ENCODE measurements at regions not wholly inside any gene's neighbourhood (a gene's known extent, or its start where the extent isn't known, plus 50 kb on each side); places are given as distances from the start of the nearest gene placed in this dataset.
"Not testable (repeated sequence)": the region's sequence is repeated elsewhere in the genome, so short reads cannot be mapped to it uniquely, and the experiment has no call there.

- FAIRE-seq: no peak
Measured at GRCh38 chr20:43836790-43837189, 77.9 kb upstream of the TOX2 start.

DNA sequence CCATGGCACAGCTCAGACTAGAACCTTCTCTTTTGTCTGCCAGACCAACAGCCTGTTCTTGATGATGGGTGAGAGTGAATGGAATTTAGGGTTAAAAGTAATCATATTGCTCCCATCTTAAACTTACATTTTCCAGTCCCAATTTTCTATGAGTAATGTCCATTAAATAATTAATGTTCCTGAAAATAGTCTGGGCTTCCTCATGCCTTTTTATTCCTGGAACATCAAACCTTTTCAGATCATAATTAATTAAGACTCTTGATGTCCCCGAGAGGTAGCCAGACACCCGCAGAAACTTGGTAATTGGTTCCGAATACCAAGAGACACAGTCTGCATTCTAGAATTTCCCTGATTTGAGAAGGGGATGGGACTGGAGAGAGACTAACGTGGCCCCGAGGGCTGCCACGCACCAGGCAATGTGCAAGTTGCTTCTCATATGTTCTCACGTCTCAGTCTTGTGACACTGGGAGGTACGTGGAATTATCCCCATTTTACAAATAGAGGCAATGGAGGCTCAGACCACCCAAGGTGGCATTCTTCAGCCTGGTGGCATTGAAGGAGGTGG lies 78.6 kb upstream of the TOX2 start:
- FAIRE-seq: no peak

DNA sequence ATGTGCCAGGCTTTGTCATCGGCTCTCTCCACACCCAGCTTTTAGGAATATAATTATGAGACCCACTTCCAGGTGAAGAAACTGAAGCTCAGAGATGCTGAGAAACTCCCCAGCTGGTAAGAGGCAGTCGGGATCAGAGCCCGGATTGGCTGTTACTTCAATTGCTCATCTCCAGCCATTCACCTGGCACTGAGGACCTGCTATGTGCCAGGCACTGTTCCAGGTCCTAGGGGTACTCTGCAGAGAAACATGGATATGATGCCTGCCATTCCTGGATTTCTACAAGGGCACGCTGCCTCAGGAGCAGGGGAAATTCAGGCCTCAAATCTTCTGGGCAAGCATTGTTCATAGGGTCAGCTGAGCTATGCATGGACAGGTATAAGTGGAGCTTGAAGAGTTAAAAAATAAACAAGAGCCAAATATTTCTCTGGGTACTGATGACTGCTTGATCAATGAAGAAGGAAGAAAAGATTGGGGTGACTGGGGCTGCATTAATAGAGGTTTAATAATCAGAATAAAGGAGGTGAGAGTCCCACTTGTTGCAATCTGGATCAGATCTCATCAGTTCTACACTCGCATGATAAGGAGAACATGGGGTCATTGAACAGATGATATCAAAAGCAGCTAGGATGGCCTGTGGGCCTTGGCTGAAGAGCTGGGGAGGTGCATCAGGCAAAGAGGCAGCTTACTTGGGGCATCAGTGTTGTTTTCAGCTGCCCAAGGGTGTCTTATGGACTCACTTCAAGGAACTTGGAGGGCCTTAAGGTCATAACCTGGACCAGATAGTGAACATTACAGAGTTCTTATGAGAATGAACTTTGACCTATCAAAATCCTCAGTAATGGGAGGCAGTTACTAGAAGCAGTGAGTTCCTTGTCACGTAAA lies 80.9 kb upstream of the TOX2 start:
- no peak for FAIRE-seq

- no peak for FAIRE-seq
Measured at GRCh38 chr20:43832961-43833360, 81.7 kb upstream of the TOX2 start.

GRCh38 chr20:43832096-43832816 lies 82.4 kb upstream of the TOX2 start:
- FAIRE-seq: no peak

- FAIRE-seq: no peak
Measured at GRCh38 chr20:43831481-43832065, 83.1 kb upstream of the TOX2 start.

GRCh38 chr20:43830883-43831282 lies 83.8 kb upstream of the TOX2 start:
- no peak for FAIRE-seq

GRCh38 chr20:43829951-43830690 lies 84.5 kb upstream of the TOX2 start:
- FAIRE-seq: no peak

DNA sequence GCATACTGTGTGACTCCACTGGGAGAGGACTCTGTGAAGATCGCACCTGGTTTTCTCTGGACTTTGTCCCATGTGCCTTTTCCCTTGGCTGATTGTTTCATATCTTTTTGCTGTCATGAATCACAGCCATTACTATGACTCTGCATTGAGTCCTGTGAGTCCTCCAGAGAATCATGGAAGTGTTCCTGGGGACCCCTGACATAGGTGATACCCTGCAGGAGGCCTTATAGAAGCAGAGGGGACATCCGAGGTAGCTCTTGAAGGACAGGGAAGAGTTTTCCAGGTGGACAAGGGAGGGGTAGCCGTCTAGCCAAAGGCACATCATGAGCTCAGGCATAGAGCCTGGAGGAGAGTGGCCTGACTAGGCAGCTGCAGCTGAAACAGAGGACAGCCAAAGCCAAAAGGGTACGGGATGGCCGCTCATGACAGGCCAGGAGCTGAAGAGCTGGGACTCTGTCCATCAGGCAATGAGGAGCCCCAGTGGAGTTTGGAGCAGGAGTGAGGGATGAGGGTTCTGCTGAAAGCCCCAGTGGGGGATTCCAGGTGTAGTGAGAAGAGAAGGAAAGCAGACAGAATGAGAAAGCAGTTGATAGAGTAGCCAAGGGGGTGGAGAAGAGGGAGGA lies 86.6 kb upstream of the TOX2 start:
- FAIRE-seq: no peak

DNA sequence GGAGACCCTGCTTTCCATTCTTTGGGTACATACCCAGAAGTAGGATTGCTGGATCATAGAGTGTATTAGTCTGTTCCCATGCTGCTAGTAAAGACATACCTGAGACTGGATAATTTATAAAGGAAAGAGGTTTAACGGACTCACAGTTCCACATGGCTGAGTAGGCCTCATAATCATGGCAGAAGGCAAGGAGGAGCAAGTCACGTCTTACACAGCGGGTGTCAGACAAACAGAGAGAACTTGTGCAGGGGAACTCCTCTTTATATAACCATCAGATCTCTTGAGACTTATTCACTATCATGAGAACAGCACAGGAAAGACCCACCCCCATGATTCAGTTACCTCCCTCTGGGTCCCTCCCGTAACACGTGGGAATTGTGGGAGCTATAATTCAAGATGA lies 87.7 kb upstream of the TOX2 start:
- not testable (repeated sequence) for FAIRE-seq

GRCh38 chr20:43825581-43825980 lies 89.1 kb upstream of the TOX2 start:
- FAIRE-seq: no peak

DNA sequence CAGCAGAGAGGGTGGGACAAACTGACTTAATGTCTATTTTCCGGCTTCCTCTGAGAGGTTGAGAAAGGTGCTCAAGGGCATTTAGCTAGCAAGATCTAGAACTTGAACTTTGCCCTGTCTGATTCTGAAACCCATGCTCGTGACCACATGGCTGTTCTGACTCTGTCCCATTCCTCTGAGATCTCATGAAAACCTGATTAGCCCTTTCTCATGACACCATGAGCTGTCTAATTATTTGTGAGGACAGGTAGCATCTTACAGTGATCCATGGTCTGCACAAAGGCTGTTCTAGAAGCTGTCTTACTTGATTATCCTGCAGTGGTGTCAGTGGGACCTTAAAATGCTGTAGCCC lies 89.6 kb upstream of the TOX2 start:
- no peak for FAIRE-seq

DNA sequence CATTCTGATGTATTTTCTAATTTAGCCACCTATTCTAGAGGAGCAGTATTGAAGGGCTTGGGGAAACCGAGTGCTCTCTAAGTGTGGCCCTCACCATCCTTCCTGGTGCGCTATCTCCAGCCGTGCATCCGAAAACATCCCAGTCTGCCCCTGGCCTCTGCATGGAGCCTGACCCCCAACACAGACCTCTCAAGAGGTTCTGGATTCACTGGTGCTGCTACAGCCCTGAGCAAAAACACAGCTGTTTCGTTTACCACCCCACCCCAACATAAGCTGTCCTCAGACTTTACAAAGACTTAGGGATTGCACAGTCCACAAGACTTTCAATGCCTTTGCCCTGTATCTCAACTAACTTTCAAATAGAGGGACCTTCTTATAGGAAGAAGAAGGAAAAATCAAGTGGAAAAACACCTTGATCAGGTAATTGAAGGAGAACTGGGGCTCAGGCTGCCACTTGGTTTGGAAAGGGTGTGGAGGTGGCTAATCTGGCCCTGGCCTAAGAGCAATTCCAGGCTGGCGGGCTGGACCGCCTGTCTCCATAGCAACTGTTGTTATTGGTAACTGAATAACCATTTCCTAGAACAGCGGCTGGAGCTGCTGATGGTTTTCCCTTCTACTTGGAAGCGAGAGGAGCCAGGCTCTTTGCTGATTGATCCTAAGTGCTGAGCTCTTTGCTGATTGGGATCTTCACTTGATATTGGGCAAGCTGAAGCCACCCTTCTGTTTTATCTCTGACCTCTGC lies 90.2 kb upstream of the TOX2 start:
- no peak for FAIRE-seq

GRCh38 chr20:43821795-43822194 lies 92.9 kb upstream of the TOX2 start:
- no peak for FAIRE-seq

DNA sequence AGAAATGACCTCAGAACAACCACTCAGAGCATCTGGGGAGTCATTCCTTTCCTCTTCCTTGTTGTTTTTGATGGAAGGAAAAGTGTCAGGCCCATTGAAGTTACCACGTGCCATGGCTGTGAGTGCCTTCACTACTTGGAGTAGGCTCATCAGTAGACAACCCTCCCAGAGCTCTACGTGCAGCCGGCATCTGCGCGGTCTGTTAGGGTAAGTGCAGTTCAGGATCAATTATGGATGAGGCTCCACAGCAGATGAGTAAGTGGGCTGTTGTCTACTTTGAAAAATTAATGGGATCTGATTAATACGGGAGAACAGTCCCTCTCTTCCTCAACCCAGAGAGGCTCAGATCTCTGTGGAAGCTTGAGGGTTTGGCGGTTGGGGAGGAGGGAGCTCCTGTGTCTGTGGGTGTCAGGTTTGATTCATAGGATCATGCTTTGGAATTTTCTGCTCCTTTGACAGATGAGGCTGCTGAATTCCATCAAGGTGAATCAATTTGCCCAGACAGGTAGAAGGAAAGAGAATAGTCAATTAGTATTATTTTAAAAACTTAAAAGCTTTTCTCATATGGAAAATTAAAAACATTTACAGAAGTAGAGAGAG lies 93.8 kb upstream of the TOX2 start:
- FAIRE-seq: no peak

GRCh38 chr20:43812216-43812615 lies 85.4 kb upstream of the GTSF1L start:
- no peak for FAIRE-seq

- no peak for FAIRE-seq
Measured at GRCh38 chr20:43809206-43809819, 82.5 kb upstream of the GTSF1L start.

GRCh38 chr20:43804781-43805180 lies 78.0 kb upstream of the GTSF1L start:
- FAIRE-seq: no peak

DNA sequence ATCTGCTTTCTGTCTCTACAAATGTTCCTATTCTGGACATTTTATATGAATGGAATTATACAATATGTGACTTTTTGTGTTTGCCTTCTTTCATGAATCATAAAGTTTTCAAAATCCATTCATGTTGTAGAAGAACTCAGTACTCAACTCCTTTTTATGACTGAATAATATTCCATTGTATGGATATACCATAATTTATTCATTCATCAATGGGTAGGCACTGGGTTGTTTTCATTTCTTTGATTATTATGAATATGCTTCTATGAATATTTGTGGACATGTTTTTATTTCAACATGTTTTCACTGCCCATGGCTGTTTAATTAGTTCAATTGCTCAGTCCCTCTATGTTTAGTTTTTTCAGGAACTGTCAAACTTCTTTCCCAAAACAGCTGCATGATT lies 76.5 kb upstream of the GTSF1L start:
- FAIRE-seq: no peak

DNA sequence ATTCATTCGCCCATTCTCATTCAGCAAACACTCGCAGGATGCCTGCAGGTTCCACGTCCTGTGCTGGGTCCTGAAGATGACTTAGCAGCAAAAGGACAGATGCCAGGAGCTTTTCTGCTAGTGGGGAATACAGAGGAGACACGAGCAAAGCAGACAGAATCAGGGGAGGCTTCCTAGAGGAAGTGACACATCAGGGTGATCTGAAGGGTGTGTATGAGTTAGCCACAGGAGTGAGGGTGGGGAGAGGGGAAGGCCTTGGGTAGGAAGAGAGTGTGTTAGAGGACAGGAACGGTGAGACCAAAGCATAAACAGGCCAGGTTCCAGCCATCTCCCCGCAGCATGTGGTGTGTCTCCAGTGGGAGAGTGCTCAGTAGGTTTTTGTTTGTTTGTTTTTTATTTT lies 73.4 kb upstream of the GTSF1L start:
- FAIRE-seq: no peak

DNA sequence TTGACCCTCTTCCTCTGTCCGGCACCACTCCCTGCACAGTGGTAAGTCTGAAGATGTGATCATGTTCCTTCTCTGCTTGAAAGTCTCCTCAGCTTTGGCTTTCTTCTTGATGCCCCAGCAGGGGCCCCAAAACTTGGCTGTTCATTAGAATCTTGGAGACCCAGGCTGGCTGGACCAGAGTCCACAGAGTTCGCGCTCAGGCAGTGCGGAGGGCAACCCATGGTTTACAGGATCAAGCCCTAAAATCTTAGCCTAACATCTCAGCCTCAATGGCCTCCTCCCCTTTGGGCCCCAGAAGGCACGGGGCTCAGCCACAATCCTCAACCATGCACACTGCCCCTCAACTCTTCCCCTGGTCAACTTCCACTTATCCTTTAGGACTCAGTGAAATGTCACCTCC lies 72.9 kb upstream of the GTSF1L start:
- no peak for FAIRE-seq
